HFFc6 (cell line): ENCODE measurements at regions not wholly inside any gene's neighbourhood (a gene's known extent, or its start where the extent isn't known, plus 50 kb on each side); places are given as distances from the start of the nearest gene placed in this dataset.
"Not testable (repeated sequence)": the region's sequence is repeated elsewhere in the genome, so short reads cannot be mapped to it uniquely, and the experiment has no call there.

Experiments used
- DNase-seq: peaks from one replicate; pipeline ENCODE4 v3.0.0-alpha.2; 2018
- H3K27ac Mint-ChIP-seq: 2 replicates; pipeline ENCODE4 v1.8.0; 2020; ENCODE audit warnings: mild to moderate bottlenecking, mixed read lengths
- H3K27me3 Mint-ChIP-seq: 2 replicates; pipeline ENCODE4 v1.8.0; 2021; ENCODE audit warnings: mild to moderate bottlenecking, moderate library complexity, mixed read lengths; ENCODE audit not compliant: insufficient read depth
- H3K36me3 Mint-ChIP-seq: 2 replicates; pipeline ENCODE4 v1.8.0; 2021; ENCODE audit warnings: low read depth, mixed read lengths
- H3K4me1 Mint-ChIP-seq: 2 replicates; pipeline ENCODE4 v1.8.0; 2020; ENCODE audit warnings: low read depth, mixed read lengths
- H3K4me3 Mint-ChIP-seq: 2 replicates; pipeline ENCODE4 v1.8.0; 2020; ENCODE audit warnings: mild to moderate bottlenecking, moderate library complexity, mixed read lengths
- H3K9me3 Mint-ChIP-seq: 2 replicates; pipeline ENCODE4 v1.8.0; 2020; ENCODE audit warnings: mild to moderate bottlenecking, mixed read lengths
- TF ChIP-seq, protein P1 (sequence below): fragments of 200-600 bp; sonication (generic); IDR thresholded peaks from 2 replicates; pipeline ENCODE4 v1.5.0; 2021; ENCODE audit warnings: antibody characterized with exemption, mild to moderate bottlenecking

DNA sequence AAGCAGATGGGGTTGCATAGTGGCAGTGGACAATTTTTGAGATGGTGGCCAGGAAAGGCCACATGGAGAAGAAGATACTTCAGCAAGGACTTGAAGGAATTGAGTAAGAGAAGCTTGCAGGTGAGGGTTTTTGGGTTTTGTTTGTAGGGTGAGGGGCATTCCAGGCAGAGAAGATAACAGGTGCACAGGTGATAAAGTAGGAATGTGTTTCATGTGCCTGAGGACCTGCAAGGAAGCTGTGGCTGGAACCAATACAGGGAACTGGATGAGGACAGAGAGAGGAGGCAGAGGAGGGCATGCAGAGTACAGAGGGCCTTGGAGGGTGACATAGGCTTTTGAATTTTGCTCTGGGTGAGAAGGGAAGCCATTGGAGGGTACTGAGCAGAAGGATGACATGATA, 314.5 kb downstream of the KLF12 start:
- DNase-seq: no peak
- Mint-ChIP-seq H3K4me1 (peaks cover 9% of the 10 kb centered on the region), H3K27me3 (no peaks in the 10 kb centered on the region; the same call in 1 of the 2 replicates), H3K4me3 (no peak overlapping the region), H3K27ac (no peak overlapping the region), H3K9me3 (no peaks in the 10 kb centered on the region), H3K36me3 (no peaks in the 10 kb centered on the region)
- TF ChIP-seq, protein P1, sequence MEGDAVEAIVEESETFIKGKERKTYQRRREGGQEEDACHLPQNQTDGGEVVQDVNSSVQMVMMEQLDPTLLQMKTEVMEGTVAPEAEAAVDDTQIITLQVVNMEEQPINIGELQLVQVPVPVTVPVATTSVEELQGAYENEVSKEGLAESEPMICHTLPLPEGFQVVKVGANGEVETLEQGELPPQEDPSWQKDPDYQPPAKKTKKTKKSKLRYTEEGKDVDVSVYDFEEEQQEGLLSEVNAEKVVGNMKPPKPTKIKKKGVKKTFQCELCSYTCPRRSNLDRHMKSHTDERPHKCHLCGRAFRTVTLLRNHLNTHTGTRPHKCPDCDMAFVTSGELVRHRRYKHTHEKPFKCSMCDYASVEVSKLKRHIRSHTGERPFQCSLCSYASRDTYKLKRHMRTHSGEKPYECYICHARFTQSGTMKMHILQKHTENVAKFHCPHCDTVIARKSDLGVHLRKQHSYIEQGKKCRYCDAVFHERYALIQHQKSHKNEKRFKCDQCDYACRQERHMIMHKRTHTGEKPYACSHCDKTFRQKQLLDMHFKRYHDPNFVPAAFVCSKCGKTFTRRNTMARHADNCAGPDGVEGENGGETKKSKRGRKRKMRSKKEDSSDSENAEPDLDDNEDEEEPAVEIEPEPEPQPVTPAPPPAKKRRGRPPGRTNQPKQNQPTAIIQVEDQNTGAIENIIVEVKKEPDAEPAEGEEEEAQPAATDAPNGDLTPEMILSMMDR: no peak

DNA sequence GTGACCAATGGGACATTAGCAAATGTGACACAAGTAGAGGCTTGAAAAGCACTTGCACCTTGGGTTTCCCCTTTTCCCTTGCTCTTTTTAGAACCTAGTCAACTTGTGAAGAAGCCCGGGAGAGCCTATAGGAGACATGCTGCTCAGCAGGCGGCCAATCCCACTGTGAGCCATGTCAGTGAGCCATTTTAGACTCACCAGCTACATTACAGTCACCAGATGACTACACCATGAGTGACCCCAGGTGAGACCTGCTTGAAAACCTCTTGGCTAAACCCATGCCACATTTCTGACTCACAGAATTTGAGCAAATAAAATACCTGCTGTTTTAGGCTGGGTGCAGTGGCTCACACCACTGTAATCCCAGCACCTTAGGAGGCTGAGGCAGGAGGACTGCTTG, 317.5 kb downstream of the KLF12 start:
- H3K4me3 Mint-ChIP-seq: no peak overlapping the region
- H3K27me3 Mint-ChIP-seq: no peaks in the 10 kb centered on the region; the same call in 1 of the 2 replicates
- no peak for DNase-seq
- H3K4me1 Mint-ChIP-seq: peaks cover 9% of the 10 kb centered on the region
- TF ChIP-seq, protein P1: no peak
- H3K27ac Mint-ChIP-seq: no peak overlapping the region
- no peaks in the 10 kb centered on the region for H3K9me3 Mint-ChIP-seq
- peaks cover 5% of the 10 kb centered on the region; the same call in 1 of the 2 replicates for H3K36me3 Mint-ChIP-seq

DNA sequence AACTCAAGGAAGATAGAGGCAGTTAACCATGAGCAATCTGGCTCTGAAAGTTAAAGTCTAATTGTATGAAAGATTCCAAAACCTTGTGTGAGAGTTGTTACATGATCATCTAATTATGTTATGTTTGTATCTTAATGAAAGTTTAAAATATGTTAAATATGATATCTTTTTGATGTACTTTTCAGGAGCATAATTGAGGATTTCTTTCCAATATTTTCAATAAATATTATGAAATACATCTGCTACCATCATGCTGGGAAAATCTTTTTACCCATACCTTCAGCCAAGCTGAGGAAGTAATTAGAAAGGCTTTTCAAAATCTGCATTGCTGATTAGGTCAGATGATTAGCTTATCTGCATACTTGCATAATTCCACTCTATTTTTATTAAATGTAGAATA, 318.4 kb downstream of the KLF12 start:
- no peak for DNase-seq
- TF ChIP-seq, protein P1: no peak
- no peaks in the 10 kb centered on the region for H3K9me3 Mint-ChIP-seq

DNA sequence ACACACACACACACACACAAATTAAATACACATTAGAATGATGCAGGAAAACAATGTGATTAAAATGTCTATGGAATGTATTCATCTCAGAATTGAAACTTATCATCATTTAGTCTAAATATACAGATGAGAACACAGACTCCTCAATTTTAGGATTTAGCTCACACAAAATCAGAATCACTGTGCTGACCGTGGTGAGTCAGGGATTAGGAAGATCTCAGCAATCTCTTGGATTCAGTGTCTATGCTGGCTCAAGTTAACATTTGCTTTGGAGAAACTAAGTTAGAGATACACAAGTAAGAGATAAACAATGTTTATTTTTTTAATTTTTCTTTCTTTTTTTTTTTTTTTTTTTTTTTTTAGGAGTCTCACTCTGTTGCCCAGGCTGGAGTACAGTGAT, 323.6 kb downstream of the KLF12 start:
- Mint-ChIP-seq H3K27ac (no peak overlapping the region), H3K9me3 (no peaks in the 10 kb centered on the region), H3K4me3 (no peak overlapping the region), H3K36me3 (peaks cover 5% of the 10 kb centered on the region; the same call in 1 of the 2 replicates), H3K27me3 (no peaks in the 10 kb centered on the region), H3K4me1 (peaks cover 39% of the 10 kb centered on the region)
- TF ChIP-seq, protein P1: no peak
- DNase-seq: peak; percentile 37

More for the DNA sequence above, 318.4 kb downstream of the KLF12 start:
- H3K27ac Mint-ChIP-seq: no peak overlapping the region
- no peak overlapping the region for H3K4me3 Mint-ChIP-seq
- peaks cover 10% of the 10 kb centered on the region for H3K4me1 Mint-ChIP-seq
- H3K27me3 Mint-ChIP-seq: no peaks in the 10 kb centered on the region; the same call in 1 of the 2 replicates
- peaks cover 5% of the 10 kb centered on the region; the same call in 1 of the 2 replicates for H3K36me3 Mint-ChIP-seq

DNA sequence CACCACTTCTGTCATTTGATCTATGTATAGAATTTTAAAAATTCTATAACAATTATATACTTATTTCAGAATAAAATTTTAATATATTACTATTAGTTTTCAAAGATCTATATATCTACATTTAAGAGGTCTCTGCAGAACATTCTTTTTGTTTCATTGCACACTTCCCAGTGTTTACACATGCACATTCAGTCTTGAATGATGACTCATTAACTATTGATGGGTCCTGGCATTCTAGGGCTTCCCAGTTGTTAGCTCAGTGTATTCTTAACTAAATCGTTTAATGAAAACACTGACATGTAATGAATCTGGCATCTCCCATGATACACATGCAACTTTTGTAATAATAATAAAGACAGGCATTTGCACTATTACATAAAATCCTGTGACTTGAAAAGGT, 324.6 kb downstream of the KLF12 start:
- DNase-seq: peak; percentile 56
- TF ChIP-seq, protein P1: no peak
- Mint-ChIP-seq H3K27ac (no peak overlapping the region), H3K36me3 (peaks cover 5% of the 10 kb centered on the region; the same call in 1 of the 2 replicates), H3K4me3 (no peak overlapping the region), H3K27me3 (no peaks in the 10 kb centered on the region), H3K9me3 (no peaks in the 10 kb centered on the region), H3K4me1 (peaks cover 34% of the 10 kb centered on the region)

DNA sequence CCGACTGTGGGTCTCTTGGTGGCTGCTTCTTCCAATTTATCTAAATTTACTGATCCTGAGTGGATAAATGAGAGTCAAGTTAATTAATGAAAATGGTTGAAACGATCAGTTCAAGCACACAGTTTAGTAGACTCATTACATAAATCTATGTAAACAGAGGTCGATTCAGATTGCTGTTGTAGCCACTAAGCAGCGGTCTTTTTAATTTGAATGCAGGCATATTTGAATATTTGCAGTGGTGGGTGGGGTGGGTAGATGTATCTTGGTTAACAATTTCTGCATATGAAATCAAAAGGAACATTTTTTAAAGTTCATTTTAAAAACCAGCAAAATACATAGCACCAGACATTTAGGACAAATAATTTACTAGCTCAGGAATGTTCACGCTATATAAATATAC, 325.9 kb downstream of the KLF12 start:
- TF ChIP-seq, protein P1: no peak
- Mint-ChIP-seq H3K27ac (no peak overlapping the region), H3K9me3 (no peaks in the 10 kb centered on the region), H3K27me3 (no peaks in the 10 kb centered on the region; the same call in 1 of the 2 replicates), H3K4me1 (peaks cover 47% of the 10 kb centered on the region), H3K4me3 (no peak overlapping the region), H3K36me3 (peaks cover 10% of the 10 kb centered on the region)
- DNase-seq: no peak

DNA sequence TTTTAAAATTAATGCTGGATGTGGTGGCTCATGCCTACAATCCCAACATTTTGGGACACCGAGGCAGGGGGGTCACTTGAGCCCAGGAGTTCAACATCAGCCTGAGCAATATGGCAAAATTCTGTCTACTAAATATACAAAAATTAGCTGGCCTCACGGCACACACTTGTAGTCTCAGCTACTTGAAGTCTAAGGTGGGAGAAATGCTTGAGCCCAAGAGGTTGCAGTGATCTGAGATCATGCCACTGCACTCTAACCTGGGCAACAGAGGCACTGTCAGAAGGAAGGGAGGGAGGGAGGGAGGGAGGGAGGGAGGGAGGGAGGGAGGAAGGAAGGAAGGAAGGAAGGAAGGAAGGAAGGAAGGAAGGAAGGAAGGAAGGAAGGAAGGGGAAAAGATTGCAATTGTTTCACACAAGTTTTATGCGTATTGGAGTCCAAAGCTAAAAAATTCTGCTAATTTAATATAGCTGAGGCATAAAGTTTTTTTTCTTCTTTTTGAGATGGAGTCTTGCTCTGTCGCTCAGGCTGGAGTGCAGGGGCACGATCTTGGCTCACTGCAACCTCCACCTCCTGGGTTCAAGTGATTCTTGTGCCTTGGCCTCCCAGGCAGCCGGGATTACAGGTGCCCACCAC, 328.8 kb downstream of the KLF12 start:
- not testable (repeated sequence) for H3K9me3 Mint-ChIP-seq, H3K27ac Mint-ChIP-seq, DNase-seq, H3K4me3 Mint-ChIP-seq, H3K36me3 Mint-ChIP-seq, H3K27me3 Mint-ChIP-seq
- peaks cover 68% of the 10 kb centered on the region for H3K4me1 Mint-ChIP-seq
